MM.1S (cell line): ENCODE measurements at regions not wholly inside any gene's neighbourhood (a gene's known extent, or its start where the extent isn't known, plus 50 kb on each side); places are given as distances from the start of the nearest gene placed in this dataset.

ENCODE experiments used
- CTCF ChIP-seq: fragments of 300-600 bp; sonication (generic); IDR thresholded peaks from 2 replicates; pipeline ENCODE4 v1.5.1; 2016; ENCODE audit warnings: antibody characterized with exemption, low read length, mixed read lengths
- EZH2 ChIP-seq: fragments of 300-600 bp; sonication (generic); optimal IDR thresholded peaks from 2 replicates; pipeline ENCODE3; 2017; ENCODE audit warnings: low read depth, mild to moderate bottlenecking, antibody characterized with exemption, low read length, mixed read lengths
- EZH2phosphoT487 ChIP-seq: fragments of 300-600 bp; sonication (generic); IDR thresholded peaks from 2 replicates; pipeline ENCODE4 v1.6.1; 2018; ENCODE audit warnings: antibody characterized with exemption, low read length

GRCh38 chr9:99335280-99335679 lies 113.2 kb downstream of the SEC61B start:
- TF ChIP-seq CTCF (no peak), EZH2 (no peak), EZH2phosphoT487 (no peak)
